ENCODE measurements at regions not wholly inside any gene's neighbourhood (a gene's known extent, or its start where the extent isn't known, plus 50 kb on each side); places are given as distances from the start of the nearest gene placed in this dataset.

DNA sequence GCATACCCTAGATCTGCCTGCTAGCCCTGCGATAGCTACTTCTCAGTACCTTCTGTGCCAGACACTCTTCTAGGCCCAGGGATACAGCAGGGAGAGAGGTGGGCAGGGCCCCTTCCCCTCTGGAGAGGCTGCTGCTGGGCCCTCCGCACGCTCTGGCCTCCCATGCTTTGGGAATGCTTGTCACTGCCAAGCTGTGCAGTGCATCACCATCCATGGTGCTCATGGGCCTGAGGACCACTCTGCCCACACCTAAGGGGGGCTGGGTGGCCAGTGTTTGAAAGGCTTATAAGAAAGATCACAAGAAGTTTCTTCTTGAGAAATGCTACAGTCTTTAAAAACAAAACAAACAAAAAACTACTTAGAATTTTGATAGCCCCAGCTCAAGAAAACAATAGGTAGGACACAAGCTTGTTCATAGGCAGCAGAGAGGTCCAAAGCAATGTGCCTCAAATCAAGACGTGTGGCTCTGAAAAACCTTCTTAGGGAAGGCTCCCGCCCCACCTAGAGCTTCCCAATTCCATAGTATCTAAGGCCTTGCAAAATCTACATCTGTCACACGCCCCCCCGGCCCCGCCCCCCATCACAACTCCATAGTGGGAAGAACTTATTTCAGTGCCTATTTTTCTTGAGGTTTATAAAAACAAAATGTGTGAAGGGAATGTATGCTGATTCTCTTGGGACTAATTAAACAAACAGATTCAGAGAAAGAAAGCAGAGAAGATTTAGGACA is 145.8 kb downstream of the TM9SF2 start:
- TF ChIP-seq, protein P1, sequence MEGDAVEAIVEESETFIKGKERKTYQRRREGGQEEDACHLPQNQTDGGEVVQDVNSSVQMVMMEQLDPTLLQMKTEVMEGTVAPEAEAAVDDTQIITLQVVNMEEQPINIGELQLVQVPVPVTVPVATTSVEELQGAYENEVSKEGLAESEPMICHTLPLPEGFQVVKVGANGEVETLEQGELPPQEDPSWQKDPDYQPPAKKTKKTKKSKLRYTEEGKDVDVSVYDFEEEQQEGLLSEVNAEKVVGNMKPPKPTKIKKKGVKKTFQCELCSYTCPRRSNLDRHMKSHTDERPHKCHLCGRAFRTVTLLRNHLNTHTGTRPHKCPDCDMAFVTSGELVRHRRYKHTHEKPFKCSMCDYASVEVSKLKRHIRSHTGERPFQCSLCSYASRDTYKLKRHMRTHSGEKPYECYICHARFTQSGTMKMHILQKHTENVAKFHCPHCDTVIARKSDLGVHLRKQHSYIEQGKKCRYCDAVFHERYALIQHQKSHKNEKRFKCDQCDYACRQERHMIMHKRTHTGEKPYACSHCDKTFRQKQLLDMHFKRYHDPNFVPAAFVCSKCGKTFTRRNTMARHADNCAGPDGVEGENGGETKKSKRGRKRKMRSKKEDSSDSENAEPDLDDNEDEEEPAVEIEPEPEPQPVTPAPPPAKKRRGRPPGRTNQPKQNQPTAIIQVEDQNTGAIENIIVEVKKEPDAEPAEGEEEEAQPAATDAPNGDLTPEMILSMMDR (IDR thresholded peaks at IDR 0.05; ENCODE audit: poor library complexity), result no peak
- TF ChIP-seq EZH2 (IDR thresholded peaks at IDR 0.05; ENCODE audit: borderline replicate concordance), result no peak

Data from hepatocyte (in vitro differentiated cells).